ENCODE measurements at regions not wholly inside any gene's neighbourhood (a gene's known extent, or its start where the extent isn't known, plus 50 kb on each side); places are given as distances from the start of the nearest gene placed in this dataset.

DNA sequence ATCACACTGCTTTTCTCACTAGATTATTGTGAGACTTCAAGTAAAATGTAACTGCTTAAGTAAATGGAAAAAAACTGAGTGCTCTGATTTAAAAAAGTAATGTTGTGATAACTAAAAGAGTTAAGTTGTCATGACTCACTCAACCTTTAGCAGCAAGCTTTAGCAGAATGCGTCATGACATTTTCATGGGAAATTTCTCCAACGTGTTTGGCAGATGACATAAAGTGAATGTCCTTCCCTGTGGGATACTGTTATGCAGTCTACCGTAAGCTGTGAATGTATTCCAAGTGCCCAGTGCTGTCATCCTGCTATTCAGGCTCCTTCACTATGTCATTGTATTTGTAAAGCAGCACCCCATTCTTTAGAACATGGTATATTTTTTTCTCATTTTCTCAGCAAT, 136.2 kb downstream of the CPXCR1 start (continued):
- TF ChIP-seq, protein P1, sequence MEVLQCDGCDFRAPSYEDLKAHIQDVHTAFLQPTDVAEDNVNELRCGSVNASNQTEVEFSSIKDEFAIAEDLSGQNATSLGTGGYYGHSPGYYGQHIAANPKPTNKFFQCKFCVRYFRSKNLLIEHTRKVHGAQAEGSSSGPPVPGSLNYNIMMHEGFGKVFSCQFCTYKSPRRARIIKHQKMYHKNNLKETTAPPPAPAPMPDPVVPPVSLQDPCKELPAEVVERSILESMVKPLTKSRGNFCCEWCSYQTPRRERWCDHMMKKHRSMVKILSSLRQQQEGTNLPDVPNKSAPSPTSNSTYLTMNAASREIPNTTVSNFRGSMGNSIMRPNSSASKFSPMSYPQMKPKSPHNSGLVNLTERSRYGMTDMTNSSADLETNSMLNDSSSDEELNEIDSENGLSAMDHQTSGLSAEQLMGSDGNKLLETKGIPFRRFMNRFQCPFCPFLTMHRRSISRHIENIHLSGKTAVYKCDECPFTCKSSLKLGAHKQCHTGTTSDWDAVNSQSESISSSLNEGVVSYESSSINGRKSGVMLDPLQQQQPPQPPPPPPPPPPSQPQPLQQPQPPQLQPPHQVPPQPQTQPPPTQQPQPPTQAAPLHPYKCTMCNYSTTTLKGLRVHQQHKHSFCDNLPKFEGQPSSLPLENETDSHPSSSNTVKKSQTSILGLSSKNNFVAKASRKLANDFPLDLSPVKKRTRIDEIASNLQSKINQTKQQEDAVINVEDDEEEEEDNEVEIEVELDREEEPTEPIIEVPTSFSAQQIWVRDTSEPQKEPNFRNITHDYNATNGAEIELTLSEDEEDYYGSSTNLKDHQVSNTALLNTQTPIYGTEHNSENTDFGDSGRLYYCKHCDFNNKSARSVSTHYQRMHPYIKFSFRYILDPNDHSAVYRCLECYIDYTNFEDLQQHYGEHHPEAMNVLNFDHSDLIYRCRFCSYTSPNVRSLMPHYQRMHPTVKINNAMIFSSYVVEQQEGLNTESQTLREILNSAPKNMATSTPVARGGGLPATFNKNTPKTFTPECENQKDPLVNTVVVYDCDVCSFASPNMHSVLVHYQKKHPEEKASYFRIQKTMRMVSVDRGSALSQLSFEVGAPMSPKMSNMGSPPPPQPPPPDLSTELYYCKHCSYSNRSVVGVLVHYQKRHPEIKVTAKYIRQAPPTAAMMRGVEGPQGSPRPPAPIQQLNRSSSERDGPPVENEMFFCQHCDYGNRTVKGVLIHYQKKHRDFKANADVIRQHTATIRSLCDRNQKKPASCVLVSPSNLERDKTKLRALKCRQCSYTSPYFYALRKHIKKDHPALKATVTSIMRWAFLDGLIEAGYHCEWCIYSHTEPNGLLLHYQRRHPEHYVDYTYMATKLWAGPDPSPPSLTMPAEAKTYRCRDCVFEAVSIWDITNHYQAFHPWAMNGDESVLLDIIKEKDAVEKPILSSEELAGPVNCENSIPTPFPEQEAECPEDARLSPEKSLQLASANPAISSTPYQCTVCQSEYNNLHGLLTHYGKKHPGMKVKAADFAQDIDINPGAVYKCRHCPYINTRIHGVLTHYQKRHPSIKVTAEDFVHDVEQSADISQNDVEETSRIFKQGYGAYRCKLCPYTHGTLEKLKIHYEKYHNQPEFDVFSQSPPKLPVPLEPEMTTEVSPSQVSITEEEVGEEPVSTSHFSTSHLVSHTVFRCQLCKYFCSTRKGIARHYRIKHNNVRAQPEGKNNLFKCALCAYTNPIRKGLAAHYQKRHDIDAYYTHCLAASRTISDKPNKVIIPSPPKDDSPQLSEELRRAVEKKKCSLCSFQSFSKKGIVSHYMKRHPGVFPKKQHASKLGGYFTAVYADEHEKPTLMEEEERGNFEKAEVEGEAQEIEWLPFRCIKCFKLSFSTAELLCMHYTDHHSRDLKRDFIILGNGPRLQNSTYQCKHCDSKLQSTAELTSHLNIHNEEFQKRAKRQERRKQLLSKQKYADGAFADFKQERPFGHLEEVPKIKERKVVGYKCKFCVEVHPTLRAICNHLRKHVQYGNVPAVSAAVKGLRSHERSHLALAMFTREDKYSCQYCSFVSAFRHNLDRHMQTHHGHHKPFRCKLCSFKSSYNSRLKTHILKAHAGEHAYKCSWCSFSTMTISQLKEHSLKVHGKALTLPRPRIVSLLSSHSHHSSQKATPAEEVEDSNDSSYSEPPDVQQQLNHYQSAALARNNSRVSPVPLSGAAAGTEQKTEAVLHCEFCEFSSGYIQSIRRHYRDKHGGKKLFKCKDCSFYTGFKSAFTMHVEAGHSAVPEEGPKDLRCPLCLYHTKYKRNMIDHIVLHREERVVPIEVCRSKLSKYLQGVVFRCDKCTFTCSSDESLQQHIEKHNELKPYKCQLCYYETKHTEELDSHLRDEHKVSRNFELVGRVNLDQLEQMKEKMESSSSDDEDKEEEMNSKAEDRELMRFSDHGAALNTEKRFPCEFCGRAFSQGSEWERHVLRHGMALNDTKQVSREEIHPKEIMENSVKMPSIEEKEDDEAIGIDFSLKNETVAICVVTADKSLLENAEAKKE (CRISPR knock-in tag; IDR thresholded peaks at IDR 0.05): no peak
- TF ChIP-seq, protein P2, sequence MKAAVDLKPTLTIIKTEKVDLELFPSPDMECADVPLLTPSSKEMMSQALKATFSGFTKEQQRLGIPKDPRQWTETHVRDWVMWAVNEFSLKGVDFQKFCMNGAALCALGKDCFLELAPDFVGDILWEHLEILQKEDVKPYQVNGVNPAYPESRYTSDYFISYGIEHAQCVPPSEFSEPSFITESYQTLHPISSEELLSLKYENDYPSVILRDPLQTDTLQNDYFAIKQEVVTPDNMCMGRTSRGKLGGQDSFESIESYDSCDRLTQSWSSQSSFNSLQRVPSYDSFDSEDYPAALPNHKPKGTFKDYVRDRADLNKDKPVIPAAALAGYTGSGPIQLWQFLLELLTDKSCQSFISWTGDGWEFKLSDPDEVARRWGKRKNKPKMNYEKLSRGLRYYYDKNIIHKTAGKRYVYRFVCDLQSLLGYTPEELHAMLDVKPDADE (IDR thresholded peaks at IDR 0.05): no peak
- TF ChIP-seq POLR2AphosphoS5 (IDR thresholded peaks at IDR 0.05; ENCODE audit: low read depth): no peak
- no peak for TF ChIP-seq ZNF114 (CRISPR knock-in tag; IDR thresholded peaks at IDR 0.05)
- TF ChIP-seq ZNF331 (CRISPR knock-in tag; IDR thresholded peaks at IDR 0.05; ENCODE audit: low read depth): no peak
- no peak for TF ChIP-seq EZH2 (IDR thresholded peaks at IDR 0.05; ENCODE audit: low read depth, unreplicated experiment)
- no peak for TF ChIP-seq EZH2phosphoT487 (IDR thresholded peaks at IDR 0.05; ENCODE audit: unreplicated experiment)

DNA sequence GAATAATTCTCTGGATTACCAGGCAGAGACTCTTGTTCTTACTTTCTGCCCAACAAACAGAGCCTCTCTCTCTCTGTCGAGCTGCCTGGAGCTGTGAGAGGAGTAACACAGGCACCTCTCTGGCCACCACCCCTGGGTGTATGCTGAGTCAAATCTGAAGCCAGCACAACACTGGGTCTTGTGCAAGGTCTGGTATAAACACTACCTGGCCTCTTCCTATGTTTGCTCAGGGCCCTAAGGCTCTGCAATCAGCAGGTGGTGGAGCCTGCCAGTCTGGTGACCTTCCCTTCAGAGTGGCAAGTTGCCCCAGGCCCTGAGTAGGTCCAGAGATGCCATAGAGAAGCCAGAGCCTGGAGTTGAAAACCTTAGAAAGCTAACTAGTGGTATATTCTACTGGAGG, 139.9 kb downstream of the CPXCR1 start:
- no peaks in the 10 kb centered on the region for H3K9me2 ChIP-seq (ENCODE audit: insufficient read depth)
- H3K27me3 ChIP-seq (ENCODE audit: insufficient read depth): no peaks in the 10 kb centered on the region
- H3K36me3 ChIP-seq (ENCODE audit: insufficient read depth): no peaks in the 10 kb centered on the region
- DNase-seq (ENCODE audit: low spot score) (no peak), ATAC-seq (no peak)
- no peaks in the 10 kb centered on the region for H3K4me1 Mint-ChIP-seq
- H3K79me2 ChIP-seq (replicated peaks; ENCODE audit: insufficient read depth): no peaks in the 10 kb centered on the region
- no peaks in the 10 kb centered on the region for H3K27me3 Mint-ChIP-seq (ENCODE audit: insufficient read depth, low read depth, poor library complexity)
- H3K4me1 ChIP-seq (ENCODE audit: insufficient read depth): no peaks in the 10 kb centered on the region
- H3F3A ChIP-seq (replicated peaks; ENCODE audit: low read depth): no peaks in the 10 kb centered on the region
- H3K36me3 Mint-ChIP-seq (ENCODE audit: low read depth): no peaks in the 10 kb centered on the region
- H3K4me2 ChIP-seq: no peak overlapping the region
- H3K4me3 ChIP-seq: no peak overlapping the region
- H3K4me3 Mint-ChIP-seq: no peak overlapping the region
- H3K27ac Mint-ChIP-seq: no peak overlapping the region
- H4K20me1 ChIP-seq (replicated peaks; ENCODE audit: insufficient read depth): no peaks in the 10 kb centered on the region
- no peak overlapping the region for H3K27ac ChIP-seq (ENCODE audit: low read depth)
- peaks cover 2% of the 10 kb centered on the region; the same call in 1 of the 3 replicates for H3K9me3 Mint-ChIP-seq
- H2AFZ ChIP-seq: peak overlapping the region; percentile 47; the same call in 1 of the 2 replicates
- TF ChIP-seq, protein P1 (CRISPR knock-in tag; IDR thresholded peaks at IDR 0.05): no peak
- no peak for TF ChIP-seq EZH2phosphoT487 (IDR thresholded peaks at IDR 0.05; ENCODE audit: unreplicated experiment)
- no peak for TF ChIP-seq POLR2AphosphoS5 (IDR thresholded peaks at IDR 0.05; ENCODE audit: low read depth)
- no peak for TF ChIP-seq CREB1 (CRISPR knock-in tag; IDR thresholded peaks at IDR 0.05; ENCODE audit: low read depth)

Data from GM23338 (cell line).